GM18517 (cell line): ENCODE measurements at regions not wholly inside any gene's neighbourhood (a gene's known extent, or its start where the extent isn't known, plus 50 kb on each side); places are given as distances from the start of the nearest gene placed in this dataset.

Experiments used
- ATAC-seq: cut with Tn5 transposase; IDR thresholded peaks from one replicate; pipeline ENCODE4 v1.9.1; 2021; ENCODE audit warnings: mild to moderate bottlenecking, moderate library complexity; ENCODE audit not compliant: unreplicated experiment

- ATAC-seq: no peak
Observed at GRCh38 chr15:98583771-98584430, 64.4 kb upstream of the IGF1R start.

GRCh38 chr15:98586066-98586465 is 62.3 kb upstream of the IGF1R start:
- no peak for ATAC-seq

DNA sequence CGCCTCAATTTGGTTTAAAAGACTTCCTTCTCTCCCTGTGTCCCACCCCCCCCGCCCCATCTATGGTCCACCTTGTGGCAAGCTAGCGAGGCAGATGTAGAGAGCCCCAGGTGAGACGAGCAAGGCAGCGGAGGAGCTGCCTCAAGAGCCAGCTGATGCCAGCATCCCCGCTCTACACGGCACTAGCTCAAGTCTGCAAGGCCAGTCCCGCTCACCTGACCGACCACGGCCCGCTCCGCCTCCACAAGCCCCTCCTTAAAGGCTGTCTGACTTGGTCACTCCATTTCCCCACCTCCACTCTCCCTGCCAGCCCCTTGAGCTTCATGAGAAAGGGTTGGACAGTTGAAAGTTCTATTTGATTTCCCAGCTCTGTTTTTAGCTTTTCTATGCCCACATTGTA is 56.2 kb upstream of the IGF1R start:
- ATAC-seq: no peak

DNA sequence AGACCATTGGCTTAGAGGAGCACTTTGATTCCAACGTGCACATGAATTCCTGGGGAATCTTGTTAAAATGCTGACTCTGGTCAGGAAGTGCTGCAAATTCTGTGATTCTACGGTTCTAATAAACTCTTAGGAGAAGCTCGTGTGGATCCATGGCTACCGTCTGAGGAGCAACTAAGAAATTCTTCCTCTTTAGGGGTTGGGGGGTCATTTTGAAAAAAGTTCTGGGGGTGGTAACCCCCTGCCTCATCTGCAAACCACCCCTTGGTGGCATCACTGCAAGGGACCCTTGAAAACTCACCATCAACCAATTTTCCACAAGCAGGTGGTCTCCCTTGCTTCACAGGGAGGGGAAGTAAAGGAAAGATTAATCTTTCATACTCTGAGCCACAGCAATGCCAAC is 52.2 kb upstream of the IGF1R start:
- no peak for ATAC-seq

DNA sequence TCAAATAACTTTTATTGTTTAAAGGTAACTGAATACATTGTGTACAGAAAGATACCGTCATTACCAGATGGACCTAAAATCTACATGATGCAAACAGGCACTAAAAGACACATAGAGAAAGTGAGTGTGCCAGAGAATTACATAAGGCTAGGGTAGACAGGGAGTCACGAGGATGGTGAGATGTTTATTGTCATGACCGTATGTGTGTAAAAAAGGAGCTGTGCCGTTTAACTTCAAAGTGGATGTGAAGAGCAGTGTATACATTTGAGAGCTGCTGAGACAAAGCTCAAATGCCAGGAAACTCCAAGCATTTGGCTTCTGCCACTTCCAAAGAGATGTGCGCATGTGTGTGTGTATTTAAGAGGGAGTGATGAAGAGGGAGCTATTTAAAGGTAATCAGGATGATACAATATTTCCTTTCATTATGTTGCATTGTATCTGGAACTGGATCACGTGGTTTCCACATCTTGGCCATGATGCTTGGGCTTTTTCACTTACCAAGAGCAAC is 51.4 kb upstream of the IGF1R start:
- ATAC-seq: no peak

GRCh38 chr15:98597666-98598065 is 50.7 kb upstream of the IGF1R start:
- ATAC-seq: no peak
